ENCODE measurements at regions not wholly inside any gene's neighbourhood (a gene's known extent, or its start where the extent isn't known, plus 50 kb on each side); places are given as distances from the start of the nearest gene placed in this dataset.

DNA sequence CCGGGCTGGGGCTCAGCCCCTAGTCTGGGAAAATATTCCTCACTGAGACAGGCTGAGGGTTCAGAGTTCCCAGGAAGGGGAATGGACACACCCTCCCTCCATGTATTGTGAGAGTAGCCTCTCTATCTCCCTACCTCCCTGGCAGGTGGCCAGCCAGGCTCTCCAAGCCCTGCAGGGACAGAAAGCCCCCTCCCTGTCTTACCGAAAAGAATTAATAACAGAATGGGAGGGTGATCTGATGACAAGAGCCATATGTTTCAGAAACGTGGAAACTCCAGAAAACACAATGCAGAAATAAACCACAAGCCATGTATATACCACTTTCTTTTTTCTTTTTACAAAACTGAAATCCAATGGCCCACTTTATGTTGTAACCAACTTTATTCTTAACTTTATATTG is 140.0 kb downstream of the CHST1 start:
- no peaks in the 10 kb centered on the region for H3K36me3 Mint-ChIP-seq (ENCODE audit: low read depth)
- peaks cover 13% of the 10 kb centered on the region for H3K27me3 Mint-ChIP-seq (ENCODE audit: low read depth)
- H3K27ac Mint-ChIP-seq = peak overlapping the region; percentile 47 to 84 (median 76)
- peaks cover 28% of the 10 kb centered on the region for H3K4me1 Mint-ChIP-seq
- TF ChIP-seq, protein P1, sequence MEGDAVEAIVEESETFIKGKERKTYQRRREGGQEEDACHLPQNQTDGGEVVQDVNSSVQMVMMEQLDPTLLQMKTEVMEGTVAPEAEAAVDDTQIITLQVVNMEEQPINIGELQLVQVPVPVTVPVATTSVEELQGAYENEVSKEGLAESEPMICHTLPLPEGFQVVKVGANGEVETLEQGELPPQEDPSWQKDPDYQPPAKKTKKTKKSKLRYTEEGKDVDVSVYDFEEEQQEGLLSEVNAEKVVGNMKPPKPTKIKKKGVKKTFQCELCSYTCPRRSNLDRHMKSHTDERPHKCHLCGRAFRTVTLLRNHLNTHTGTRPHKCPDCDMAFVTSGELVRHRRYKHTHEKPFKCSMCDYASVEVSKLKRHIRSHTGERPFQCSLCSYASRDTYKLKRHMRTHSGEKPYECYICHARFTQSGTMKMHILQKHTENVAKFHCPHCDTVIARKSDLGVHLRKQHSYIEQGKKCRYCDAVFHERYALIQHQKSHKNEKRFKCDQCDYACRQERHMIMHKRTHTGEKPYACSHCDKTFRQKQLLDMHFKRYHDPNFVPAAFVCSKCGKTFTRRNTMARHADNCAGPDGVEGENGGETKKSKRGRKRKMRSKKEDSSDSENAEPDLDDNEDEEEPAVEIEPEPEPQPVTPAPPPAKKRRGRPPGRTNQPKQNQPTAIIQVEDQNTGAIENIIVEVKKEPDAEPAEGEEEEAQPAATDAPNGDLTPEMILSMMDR (IDR thresholded peaks at IDR 0.05; ENCODE audit: unreplicated experiment in 3 of 3) = no peak
- peaks cover 10% of the 10 kb centered on the region for H3K9me3 Mint-ChIP-seq
- no peak overlapping the region for H3K4me3 Mint-ChIP-seq

DNA sequence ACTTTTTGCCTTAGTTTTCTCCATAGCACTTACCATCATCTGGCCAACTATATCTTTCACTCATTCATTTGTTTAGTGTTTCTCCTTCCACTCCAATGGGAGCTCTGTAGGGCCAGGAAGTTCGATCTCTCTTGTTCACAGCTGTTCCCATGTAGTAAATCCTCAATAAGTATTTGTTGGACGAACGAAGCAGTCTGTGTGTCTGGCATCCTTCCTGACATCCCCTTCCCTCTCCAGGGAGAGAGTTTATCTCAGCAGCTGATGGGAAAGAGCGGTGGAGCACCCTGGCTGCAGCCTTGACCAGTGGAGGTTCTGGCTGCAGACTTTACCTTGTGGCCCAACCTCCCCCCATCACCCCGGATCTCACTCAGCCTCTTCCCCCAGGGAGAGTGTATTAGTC is 141.7 kb downstream of the CHST1 start:
- TF ChIP-seq, protein P1 (IDR thresholded peaks at IDR 0.05; ENCODE audit: unreplicated experiment in 3 of 3) = no peak
- peaks cover 28% of the 10 kb centered on the region for H3K4me1 Mint-ChIP-seq
- no peak overlapping the region for H3K4me3 Mint-ChIP-seq
- no peaks in the 10 kb centered on the region for H3K36me3 Mint-ChIP-seq (ENCODE audit: low read depth)
- H3K9me3 Mint-ChIP-seq = peaks cover 10% of the 10 kb centered on the region
- peak overlapping the region; percentile 10 to 61 (median 27) for H3K27ac Mint-ChIP-seq
- H3K27me3 Mint-ChIP-seq (ENCODE audit: low read depth) = peaks cover 8% of the 10 kb centered on the region

DNA sequence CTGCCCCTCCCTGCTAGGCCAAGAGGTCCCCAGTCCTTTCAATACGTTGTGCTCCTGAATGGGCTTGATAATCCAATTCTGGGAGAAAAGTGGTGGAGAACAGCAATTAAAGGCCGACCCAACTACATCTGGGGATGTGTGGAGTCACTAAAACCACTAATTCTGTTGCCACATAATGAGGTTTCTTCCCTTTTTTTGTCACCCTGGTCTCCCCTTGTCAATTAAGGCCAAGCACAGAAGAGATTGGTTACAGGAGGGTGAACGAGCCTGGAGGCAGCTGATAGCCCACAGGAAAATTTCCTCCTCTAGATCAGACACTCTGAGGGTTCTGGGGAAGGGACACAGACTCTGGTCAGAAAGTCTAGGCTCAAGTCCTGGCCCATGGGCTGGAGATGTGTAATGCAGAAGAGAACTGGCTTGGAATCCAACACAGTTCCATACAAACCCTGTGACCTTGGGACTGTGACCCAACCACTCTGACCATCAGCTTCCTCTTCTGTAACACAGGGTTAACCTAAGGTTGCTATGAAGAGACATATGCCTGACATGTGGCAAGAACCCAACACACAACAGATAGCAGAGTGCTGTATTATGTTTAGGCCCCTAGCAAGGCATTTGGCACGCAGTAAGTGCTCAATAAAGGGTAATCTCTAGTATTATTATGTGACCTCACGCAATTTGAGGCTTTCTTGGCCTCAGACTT is 146.4 kb downstream of the CHST1 start:
- no peak overlapping the region for H3K4me3 Mint-ChIP-seq
- peaks cover 10% of the 10 kb centered on the region for H3K9me3 Mint-ChIP-seq
- peaks cover 9% of the 10 kb centered on the region for H3K4me1 Mint-ChIP-seq
- TF ChIP-seq, protein P1 (IDR thresholded peaks at IDR 0.05; ENCODE audit: unreplicated experiment in 3 of 3) = no peak
- no peak overlapping the region for H3K27ac Mint-ChIP-seq
- no peaks in the 10 kb centered on the region for H3K36me3 Mint-ChIP-seq (ENCODE audit: low read depth)
- peaks cover 4% of the 10 kb centered on the region for H3K27me3 Mint-ChIP-seq (ENCODE audit: low read depth)

DNA sequence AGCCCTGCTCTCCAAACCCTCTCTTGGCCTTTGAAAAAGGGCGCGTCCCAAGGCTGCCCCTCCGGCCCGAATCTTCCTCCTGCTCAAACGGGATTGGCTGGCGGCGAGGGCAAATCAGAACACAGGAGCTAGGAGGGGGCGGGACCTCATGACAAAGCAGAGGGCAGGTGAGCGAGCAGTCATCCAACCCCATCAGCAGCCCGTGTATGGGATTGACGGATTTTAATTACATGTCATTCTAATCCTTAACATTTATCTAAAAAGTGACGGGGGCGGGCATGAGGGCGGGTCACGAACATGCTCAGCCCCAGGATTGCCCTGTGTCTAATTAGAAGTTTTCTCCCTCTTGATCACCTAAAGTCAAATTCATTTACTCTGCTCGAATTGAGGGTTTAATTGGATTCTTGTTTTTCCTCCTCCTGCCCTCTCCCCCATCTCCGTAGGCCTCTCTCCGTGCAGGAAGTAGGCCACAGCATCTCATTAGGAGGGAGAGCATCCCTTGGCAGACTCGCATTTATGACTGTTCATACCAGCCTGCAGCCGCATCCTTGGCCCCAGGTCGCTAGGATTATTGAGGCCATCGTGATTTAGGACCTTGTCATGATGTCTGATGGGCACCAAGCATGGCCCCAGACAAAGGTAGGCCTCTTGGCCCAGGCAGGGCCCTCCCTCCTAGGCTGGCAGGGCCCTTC is 147.1 kb downstream of the CHST1 start:
- Mint-ChIP-seq H3K9me3 (peaks cover 8% of the 10 kb centered on the region), H3K27ac (no peak overlapping the region), H3K4me1 (peaks cover 2% of the 10 kb centered on the region), H3K36me3 (ENCODE audit: low read depth) (no peaks in the 10 kb centered on the region), H3K27me3 (ENCODE audit: low read depth) (peaks cover 4% of the 10 kb centered on the region), H3K4me3 (no peak overlapping the region)
- TF ChIP-seq, protein P1 (IDR thresholded peaks at IDR 0.05; ENCODE audit: unreplicated experiment in 3 of 3) = no peak

DNA sequence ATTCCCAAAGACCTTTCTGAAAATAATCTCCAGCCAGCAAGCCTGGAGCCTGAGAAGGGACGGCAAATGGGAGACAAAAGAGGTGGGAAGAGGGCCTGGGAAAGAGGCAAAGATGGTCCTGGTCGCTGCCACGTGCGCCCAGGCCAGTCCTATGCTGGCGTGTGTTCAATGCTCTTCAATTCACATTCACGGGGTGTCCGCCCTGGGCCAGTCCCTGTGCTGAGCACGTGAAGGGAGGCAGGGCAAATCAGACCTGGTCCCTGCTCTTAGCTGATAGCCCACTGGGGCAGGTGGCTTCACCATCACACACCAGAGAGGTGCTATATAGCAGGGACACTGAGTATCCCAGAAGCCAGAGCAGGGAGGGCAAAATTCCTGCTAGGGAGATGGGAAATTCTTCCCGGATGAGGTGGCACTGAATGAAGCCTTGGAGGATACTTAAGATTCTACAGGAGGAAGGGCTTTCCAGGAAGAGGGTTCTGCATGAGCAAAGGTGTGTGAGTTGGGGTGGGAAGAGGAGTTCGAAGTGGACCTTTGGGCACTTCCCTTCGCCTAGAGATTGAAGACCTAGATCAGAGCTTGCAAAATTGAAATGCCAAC is 148.2 kb downstream of the CHST1 start:
- H3K4me3 Mint-ChIP-seq = no peak overlapping the region
- H3K4me1 Mint-ChIP-seq = no peaks in the 10 kb centered on the region
- H3K27ac Mint-ChIP-seq = no peak overlapping the region
- H3K27me3 Mint-ChIP-seq (ENCODE audit: low read depth) = peaks cover 4% of the 10 kb centered on the region
- TF ChIP-seq, protein P1 (IDR thresholded peaks at IDR 0.05; ENCODE audit: unreplicated experiment in 3 of 3) = no peak
- H3K9me3 Mint-ChIP-seq = peaks cover 3% of the 10 kb centered on the region
- H3K36me3 Mint-ChIP-seq (ENCODE audit: low read depth) = no peaks in the 10 kb centered on the region
